ENCODE measurements at regions not wholly inside any gene's neighbourhood (a gene's known extent, or its start where the extent isn't known, plus 50 kb on each side); places are given as distances from the start of the nearest gene placed in this dataset.
"Not testable (repeated sequence)": the region's sequence is repeated elsewhere in the genome, so short reads cannot be mapped to it uniquely, and the experiment has no call there.

GRCh38 chr18:73681912-73682311, 465.7 kb downstream of the FBXO15 start:
- Histone ChIP-seq H3K36me3 (replicated peaks; ENCODE audit: control insufficient read depth, insufficient read depth, low read length) (no peaks in the 10 kb centered on the region), H3K4me3 (ENCODE audit: insufficient read depth, low read depth, low read length) (no peak overlapping the region), H3K27me3 (ENCODE audit: control insufficient read depth, insufficient read depth, low read length) (no peaks in the 10 kb centered on the region)
- no peak for DNase-seq

GRCh38 chr18:73681398-73681797, 466.2 kb downstream of the FBXO15 start:
- DNase-seq = no peak

GRCh38 chr18:73679941-73680712, 467.5 kb downstream of the FBXO15 start:
- H3K27me3 ChIP-seq (ENCODE audit: control insufficient read depth, insufficient read depth, low read length) = no peaks in the 10 kb centered on the region
- no peak overlapping the region for H3K4me3 ChIP-seq (ENCODE audit: insufficient read depth, low read depth, low read length)
- no peak for DNase-seq
- H3K36me3 ChIP-seq (replicated peaks; ENCODE audit: control insufficient read depth, insufficient read depth, low read length) = no peaks in the 10 kb centered on the region

More at GRCh38 chr18:73681398-73681797, 466.2 kb downstream of the FBXO15 start:
- Histone ChIP-seq H3K36me3 (replicated peaks; ENCODE audit: control insufficient read depth, insufficient read depth, low read length) (no peaks in the 10 kb centered on the region), H3K27me3 (ENCODE audit: control insufficient read depth, insufficient read depth, low read length) (no peaks in the 10 kb centered on the region), H3K4me3 (ENCODE audit: insufficient read depth, low read depth, low read length) (no peak overlapping the region)

DNA sequence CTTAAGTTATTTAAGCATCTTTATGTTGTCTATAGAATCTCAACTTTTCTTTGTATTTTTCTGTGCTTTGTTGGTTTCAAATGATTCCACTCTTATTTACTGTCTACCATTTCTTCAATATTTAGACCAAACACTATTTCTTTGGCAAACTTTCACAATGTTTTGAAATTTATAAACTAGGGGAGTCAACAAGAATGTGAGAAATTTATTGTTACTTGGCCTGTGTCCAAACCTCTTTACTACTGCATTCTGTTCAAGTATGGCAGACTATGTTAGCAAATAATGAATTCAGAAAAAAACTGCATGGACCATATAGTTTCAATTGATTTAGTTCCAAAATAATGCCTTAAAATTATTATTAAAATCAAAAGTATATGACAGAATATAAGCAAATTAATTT, 470.2 kb downstream of the FBXO15 start:
- Histone ChIP-seq H3K4me3 (ENCODE audit: insufficient read depth, low read depth, low read length) (no peak overlapping the region), H3K36me3 (replicated peaks; ENCODE audit: control insufficient read depth, insufficient read depth, low read length) (no peaks in the 10 kb centered on the region), H3K27me3 (ENCODE audit: control insufficient read depth, insufficient read depth, low read length) (no peaks in the 10 kb centered on the region)
- no peak for DNase-seq

- no peak for DNase-seq
These were observed 473.3 kb downstream of the FBXO15 start for GRCh38 chr18:73674125-73674865.

DNA sequence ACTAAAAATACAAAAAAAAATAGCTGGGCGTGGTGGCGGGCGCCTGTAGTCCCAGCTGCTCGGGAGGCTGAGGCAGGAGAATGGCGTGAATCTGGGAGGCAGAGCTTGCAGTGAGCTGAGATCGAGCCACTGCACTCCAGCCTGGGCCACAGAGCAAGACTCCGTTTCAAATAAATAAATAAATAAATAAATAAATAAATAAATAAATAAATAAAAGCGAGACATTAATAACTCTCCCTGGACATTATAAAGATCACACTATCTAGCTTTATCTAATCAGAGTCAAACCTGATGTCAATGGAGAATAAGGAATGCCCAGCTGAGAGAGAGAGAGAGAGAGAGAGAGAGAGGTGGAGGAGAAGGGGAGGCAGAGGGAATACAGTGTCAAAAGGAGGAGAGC, 476.2 kb downstream of the FBXO15 start:
- not testable (repeated sequence) for H3K4me3 ChIP-seq (ENCODE audit: insufficient read depth, low read depth, low read length); H3K36me3 ChIP-seq (replicated peaks; ENCODE audit: control insufficient read depth, insufficient read depth, low read length); H3K27me3 ChIP-seq (ENCODE audit: control insufficient read depth, insufficient read depth, low read length); DNase-seq

More at GRCh38 chr18:73674125-73674865, 473.3 kb downstream of the FBXO15 start:
- no peaks in the 10 kb centered on the region for H3K36me3 ChIP-seq (replicated peaks; ENCODE audit: control insufficient read depth, insufficient read depth, low read length)
- H3K4me3 ChIP-seq (ENCODE audit: insufficient read depth, low read depth, low read length) = no peak overlapping the region
- no peaks in the 10 kb centered on the region for H3K27me3 ChIP-seq (ENCODE audit: control insufficient read depth, insufficient read depth, low read length)

- Histone ChIP-seq H3K27me3 (ENCODE audit: control insufficient read depth, insufficient read depth, low read length) (no peaks in the 10 kb centered on the region), H3K36me3 (replicated peaks; ENCODE audit: control insufficient read depth, insufficient read depth, low read length) (no peaks in the 10 kb centered on the region), H3K4me3 (ENCODE audit: insufficient read depth, low read depth, low read length) (no peak overlapping the region)
- no peak for DNase-seq
These were observed 477.1 kb downstream of the FBXO15 start for GRCh38 chr18:73670524-73670923.

DNA sequence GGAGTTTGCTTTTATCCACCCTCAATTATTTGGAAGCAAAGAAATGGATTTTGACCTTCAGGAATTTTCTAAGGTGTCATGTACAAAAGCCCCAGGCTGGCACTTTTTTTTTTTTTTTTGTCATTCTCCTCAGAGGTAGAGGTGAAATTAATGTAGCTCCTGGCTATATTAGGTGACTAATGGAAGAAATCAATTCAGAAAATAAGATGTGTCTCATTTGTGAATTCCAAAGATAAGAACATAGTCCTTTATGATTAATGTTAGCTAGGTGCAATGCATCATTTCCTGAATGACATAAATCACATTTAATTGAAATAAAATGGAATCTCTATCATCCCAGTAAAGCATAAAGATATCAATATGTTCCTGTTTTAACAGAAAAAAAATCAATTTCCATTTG, 477.6 kb downstream of the FBXO15 start:
- no peak for DNase-seq
- no peaks in the 10 kb centered on the region for H3K36me3 ChIP-seq (replicated peaks; ENCODE audit: control insufficient read depth, insufficient read depth, low read length)
- H3K27me3 ChIP-seq (ENCODE audit: control insufficient read depth, insufficient read depth, low read length) = no peaks in the 10 kb centered on the region

DNA sequence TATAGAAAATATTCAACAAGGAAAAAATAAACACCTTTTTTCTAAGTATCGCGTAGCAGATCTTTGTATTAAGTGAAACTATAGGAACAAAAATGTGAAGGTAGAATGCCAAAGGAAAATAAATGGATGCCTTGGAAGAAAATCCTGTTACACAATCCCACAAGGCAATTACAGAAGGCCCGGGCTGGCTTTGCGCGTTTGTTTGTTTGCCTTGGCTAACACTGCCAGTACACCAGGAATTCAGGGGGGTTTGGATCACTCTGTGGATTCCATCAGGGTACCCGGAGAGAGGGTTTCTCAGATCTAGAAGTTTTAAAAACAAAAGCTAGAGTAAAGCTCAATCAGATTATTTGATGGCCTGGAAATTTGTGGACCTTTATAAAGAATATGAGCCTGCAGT, 478.3 kb downstream of the FBXO15 start:
- DNase-seq = no peak
- no peak overlapping the region for H3K4me3 ChIP-seq (ENCODE audit: insufficient read depth, low read depth, low read length)

More for the DNA sequence above, 477.6 kb downstream of the FBXO15 start:
- H3K4me3 ChIP-seq (ENCODE audit: insufficient read depth, low read depth, low read length) = no peak overlapping the region

DNA sequence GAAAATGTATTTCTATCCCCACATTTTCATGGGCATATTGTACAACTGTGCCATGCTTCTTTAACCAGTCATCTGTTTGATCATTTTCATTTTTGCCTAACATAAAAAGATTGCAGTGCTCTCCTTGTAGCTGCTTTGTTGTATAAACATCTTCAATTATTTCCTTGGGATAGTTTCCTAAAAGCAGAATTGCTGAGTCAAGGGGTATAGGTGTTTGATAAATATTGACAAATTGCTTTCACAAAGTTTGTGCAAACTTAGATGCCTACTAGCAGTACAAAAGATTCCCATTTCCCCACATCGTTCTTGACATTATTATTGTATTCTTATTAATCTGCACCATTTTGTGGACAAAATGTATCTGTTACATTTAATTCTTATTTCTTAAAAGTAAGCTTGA, 479.6 kb downstream of the FBXO15 start:
- Histone ChIP-seq H3K27me3 (ENCODE audit: control insufficient read depth, insufficient read depth, low read length) (no peaks in the 10 kb centered on the region), H3K4me3 (ENCODE audit: insufficient read depth, low read depth, low read length) (no peak overlapping the region), H3K36me3 (replicated peaks; ENCODE audit: control insufficient read depth, insufficient read depth, low read length) (no peaks in the 10 kb centered on the region)
- no peak for DNase-seq

More for the DNA sequence above, 478.3 kb downstream of the FBXO15 start:
- H3K27me3 ChIP-seq (ENCODE audit: control insufficient read depth, insufficient read depth, low read length) = no peaks in the 10 kb centered on the region
- H3K36me3 ChIP-seq (replicated peaks; ENCODE audit: control insufficient read depth, insufficient read depth, low read length) = no peaks in the 10 kb centered on the region

GRCh38 chr18:73666772-73667171, 480.9 kb downstream of the FBXO15 start:
- Histone ChIP-seq H3K4me3 (ENCODE audit: insufficient read depth, low read depth, low read length) (no peak overlapping the region), H3K27me3 (ENCODE audit: control insufficient read depth, insufficient read depth, low read length) (no peaks in the 10 kb centered on the region), H3K36me3 (replicated peaks; ENCODE audit: control insufficient read depth, insufficient read depth, low read length) (no peaks in the 10 kb centered on the region)
- DNase-seq = no peak

GRCh38 chr18:73664896-73665295, 482.7 kb downstream of the FBXO15 start:
- H3K27me3 ChIP-seq (ENCODE audit: control insufficient read depth, insufficient read depth, low read length) = no peaks in the 10 kb centered on the region
- no peak for DNase-seq
- no peaks in the 10 kb centered on the region for H3K36me3 ChIP-seq (replicated peaks; ENCODE audit: control insufficient read depth, insufficient read depth, low read length)
- H3K4me3 ChIP-seq (ENCODE audit: insufficient read depth, low read depth, low read length) = no peak overlapping the region

GRCh38 chr18:73663581-73663980, 484.1 kb downstream of the FBXO15 start:
- no peak for DNase-seq
- H3K27me3 ChIP-seq (ENCODE audit: control insufficient read depth, insufficient read depth, low read length) = no peaks in the 10 kb centered on the region
- H3K4me3 ChIP-seq (ENCODE audit: insufficient read depth, low read depth, low read length) = no peak overlapping the region
- no peaks in the 10 kb centered on the region for H3K36me3 ChIP-seq (replicated peaks; ENCODE audit: control insufficient read depth, insufficient read depth, low read length)

GRCh38 chr18:73662421-73662820, 485.2 kb downstream of the FBXO15 start:
- Histone ChIP-seq H3K4me3 (ENCODE audit: insufficient read depth, low read depth, low read length) (no peak overlapping the region), H3K36me3 (replicated peaks; ENCODE audit: control insufficient read depth, insufficient read depth, low read length) (no peaks in the 10 kb centered on the region), H3K27me3 (ENCODE audit: control insufficient read depth, insufficient read depth, low read length) (no peaks in the 10 kb centered on the region)
- DNase-seq = no peak
